Suprapubic skin (tissue), 4 donors: ENCODE measurements at regions not wholly inside any gene's neighbourhood (a gene's known extent, or its start where the extent isn't known, plus 50 kb on each side); places are given as distances from the start of the nearest gene placed in this dataset.
"Not testable (repeated sequence)": the region's sequence is repeated elsewhere in the genome, so short reads cannot be mapped to it uniquely, and the experiment has no call there.

ENCODE experiments used
- CTCF ChIP-seq, 2 donors: fragments of 200-600 bp in 1 of 2; fragments of 450-650 bp in 1 of 2; sonication (generic) in 1 of 2; IDR thresholded peaks; one replicate each; pipeline ENCODE4 v1.5.1; 2016 to 2019; ENCODE audit warnings: antibody characterized with exemption in 2 of 2, mild to moderate bottlenecking in 1 of 2, moderate library complexity in 1 of 2
- POLR2A ChIP-seq, 2 donors: fragments of 450-650 bp; IDR thresholded peaks; one replicate each; pipeline ENCODE4 v1.6.1; 2017; ENCODE audit warnings: antibody characterized with exemption in 2 of 2, mild to moderate bottlenecking in 2 of 2, moderate library complexity in 2 of 2
- POLR2AphosphoS5 ChIP-seq, 3 donors: sonication (generic); formaldehyde crosslinking; IDR thresholded peaks; one replicate each; pipeline ENCODE4 v1.6.1; 2017; ENCODE audit warnings: antibody characterized with exemption in 3 of 3

- TF ChIP-seq CTCF, POLR2A, POLR2AphosphoS5 (IDR thresholded peaks at IDR 0.05): not testable (repeated sequence)
Measured at GRCh38 chr10:95137990-95138625, 55.9 kb upstream of the ACSM6 start.
